GM18520 (cell line): ENCODE measurements at regions not wholly inside any gene's neighbourhood (a gene's known extent, or its start where the extent isn't known, plus 50 kb on each side); places are given as distances from the start of the nearest gene placed in this dataset.

ENCODE experiments used
- ATAC-seq: cut with Tn5 transposase; IDR thresholded peaks from one replicate; pipeline ENCODE4 v1.9.1; 2021; ENCODE audit not compliant: unreplicated experiment

DNA sequence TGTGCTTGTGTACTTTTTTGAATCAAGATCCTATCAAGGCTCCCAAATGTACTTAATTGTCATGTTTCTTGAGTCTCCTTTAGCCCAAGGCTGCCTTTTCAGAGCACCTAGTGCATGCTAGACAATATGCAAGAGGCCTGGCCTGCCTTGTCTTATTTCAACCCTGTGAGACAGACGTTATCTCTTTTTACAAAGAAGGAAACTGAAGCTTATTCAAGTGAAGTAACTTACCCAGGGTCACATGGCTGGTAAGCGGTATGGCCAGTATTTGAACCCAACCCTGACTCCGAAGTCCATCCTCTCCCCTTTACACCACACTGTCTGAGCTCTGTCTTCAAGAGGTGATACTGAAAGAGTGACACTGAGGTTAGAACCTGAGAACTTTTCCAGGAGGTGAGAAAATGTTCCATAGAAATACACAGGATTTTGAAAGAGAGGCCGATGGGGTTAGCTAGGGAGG, 505.1 kb downstream of the FOXO1 start:
- no peak for ATAC-seq

- no peak for ATAC-seq
These were observed 504.5 kb downstream of the FOXO1 start for GRCh38 chr13:40161931-40162330.

GRCh38 chr13:40163066-40164000, 503.1 kb downstream of the FOXO1 start:
- ATAC-seq = no peak

GRCh38 chr13:40164133-40164532, 502.3 kb downstream of the FOXO1 start:
- ATAC-seq = no peak

DNA sequence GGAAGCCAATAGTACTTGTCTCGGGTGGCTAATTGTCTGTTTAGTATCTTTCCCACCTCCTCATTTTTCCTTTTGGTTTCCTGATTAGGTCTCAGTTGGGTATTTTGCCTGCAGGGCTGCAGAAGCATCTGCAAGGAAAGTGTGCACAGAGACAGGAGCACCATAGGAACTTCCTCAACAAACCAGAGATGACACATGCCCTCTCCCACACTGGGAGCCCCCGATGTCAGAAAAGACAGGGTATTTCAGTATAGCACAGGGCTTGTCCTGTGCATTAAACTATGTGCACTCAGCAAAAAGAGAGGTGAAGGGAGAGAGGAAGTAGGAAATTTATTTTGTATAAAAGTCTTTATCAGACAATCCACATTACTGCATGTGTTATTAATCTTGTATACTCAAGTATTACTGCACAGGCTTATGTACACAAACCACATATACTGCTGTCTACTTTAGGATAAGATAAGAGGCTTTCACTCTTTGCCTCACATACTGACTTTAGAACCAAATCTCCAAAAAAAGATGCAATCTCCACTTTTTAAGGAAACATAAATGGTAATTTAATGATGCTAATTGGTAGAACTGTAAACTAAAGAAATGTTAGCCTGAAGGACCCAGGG, 501.0 kb downstream of the FOXO1 start:
- no peak for ATAC-seq

DNA sequence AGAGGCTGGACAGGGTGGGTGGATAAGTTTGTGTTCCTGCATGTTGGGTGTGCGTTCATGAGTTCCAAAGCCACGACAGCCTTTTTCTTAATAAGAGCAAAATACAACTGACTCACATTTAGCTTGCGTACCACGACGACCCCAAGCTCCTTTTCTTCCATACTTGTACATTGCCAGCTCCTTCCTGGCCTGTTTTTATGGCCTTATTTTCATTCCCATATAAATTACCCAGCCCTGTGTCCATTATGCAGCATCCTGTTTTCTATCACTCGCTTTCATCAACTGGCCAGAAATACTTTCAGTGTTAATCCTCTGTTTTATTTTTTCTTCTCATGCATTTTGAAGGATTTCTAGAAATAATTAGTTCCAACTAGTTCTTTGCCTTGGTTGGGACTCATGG, 499.1 kb downstream of the FOXO1 start:
- no peak for ATAC-seq

DNA sequence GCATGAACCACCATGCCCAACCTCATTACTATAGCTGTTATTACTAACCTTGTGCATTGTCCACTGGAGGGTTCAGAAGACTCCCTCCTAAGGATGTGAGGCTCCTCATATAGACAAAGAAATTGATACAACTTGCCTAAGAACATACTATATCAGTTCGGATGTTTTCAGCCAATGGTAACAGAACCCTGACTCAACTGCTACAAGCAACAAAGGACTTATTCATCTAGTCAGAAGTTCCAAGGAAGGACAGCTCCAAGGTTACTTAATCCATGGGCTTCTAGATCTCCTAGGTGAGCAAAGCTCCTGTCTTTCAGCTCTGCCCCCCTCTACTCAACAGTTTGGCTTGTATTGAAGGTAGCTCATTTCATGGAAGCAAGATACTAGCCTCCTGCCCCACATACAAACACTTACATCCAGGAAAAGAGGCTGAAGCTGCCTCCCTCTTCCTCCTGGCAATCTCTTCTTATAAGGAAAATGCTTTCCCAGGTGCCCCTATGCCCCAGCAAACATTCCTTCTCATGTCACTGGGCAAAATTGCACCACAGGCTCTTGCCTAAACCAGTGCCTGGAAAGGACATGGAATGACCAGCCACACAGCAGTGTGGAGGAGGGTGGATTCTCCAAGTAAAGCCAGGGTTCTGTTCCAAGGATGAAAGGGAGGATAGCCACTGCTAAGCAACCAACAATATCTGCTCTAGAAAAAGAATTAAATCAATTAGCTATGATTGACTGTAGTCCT, 497.8 kb downstream of the FOXO1 start:
- ATAC-seq = no peak

GRCh38 chr13:40169476-40169875, 497.0 kb downstream of the FOXO1 start:
- no peak for ATAC-seq

GRCh38 chr13:40170091-40170490, 496.4 kb downstream of the FOXO1 start:
- no peak for ATAC-seq

- ATAC-seq = no peak
These were observed 495.5 kb downstream of the FOXO1 start for GRCh38 chr13:40170982-40171381.

DNA sequence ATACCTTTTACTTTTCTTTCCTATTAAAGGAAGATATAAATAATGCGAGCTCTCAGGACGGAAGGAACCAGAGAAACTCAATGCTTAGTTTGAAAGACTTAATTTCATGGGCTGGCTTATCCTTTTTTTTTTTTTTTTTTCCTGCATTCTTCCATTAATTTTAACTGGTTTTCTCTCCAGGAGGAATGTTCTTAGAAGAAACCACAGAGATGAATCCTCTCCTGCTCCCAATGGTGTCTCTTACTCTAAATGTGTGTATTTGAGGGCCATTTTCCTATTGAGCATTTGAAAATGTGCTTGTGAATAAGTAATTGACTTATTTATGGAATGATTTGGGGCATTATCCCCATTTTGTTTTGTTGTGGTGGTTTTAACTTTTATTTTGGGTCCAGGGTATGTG, 494.9 kb downstream of the FOXO1 start:
- ATAC-seq = no peak

- ATAC-seq = no peak
These were observed 494.3 kb downstream of the FOXO1 start for GRCh38 chr13:40172149-40172591.

DNA sequence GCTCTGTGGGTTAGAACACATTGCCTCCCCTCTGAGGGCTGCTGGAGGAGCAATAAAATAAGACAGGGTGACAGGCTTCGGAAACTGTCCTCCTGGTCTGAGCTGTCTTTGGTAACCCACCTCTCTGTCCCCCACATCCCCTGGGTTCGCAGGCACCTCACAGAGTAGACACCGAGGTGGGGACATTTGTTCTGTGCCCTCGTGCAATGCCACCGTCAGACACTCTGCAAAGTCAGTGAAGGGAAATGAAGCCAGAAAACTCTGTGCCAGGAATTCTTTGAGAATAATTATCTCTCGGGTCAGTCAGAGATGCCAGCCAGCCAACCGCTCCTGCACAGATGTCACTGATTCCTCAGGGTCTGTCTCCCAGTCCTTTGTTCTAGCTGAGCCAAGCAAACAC, 493.6 kb downstream of the FOXO1 start:
- ATAC-seq = no peak

- ATAC-seq = no peak
These were observed 490.8 kb downstream of the FOXO1 start for GRCh38 chr13:40175639-40176038.

- ATAC-seq = no peak
These were observed 490.2 kb downstream of the FOXO1 start for GRCh38 chr13:40176242-40176641.

DNA sequence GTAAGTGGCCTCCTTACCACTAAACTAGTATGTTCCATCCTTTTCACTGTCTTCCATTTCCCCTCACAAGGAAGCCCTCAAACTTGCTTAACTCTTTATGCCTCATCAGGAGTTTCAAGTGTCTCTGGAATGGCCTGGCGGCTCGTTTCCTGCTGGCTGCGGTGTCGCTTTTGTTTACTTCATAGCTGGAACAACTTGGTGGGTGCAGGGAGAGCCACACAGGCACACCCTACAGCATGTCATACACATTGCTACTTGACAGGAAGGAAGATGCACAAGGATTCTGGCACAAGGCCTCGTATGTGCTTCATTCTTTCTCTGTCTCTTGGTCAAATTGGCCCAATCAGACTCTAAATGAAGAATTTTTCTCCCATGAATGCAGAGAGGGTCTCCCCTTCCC, 488.3 kb downstream of the FOXO1 start:
- no peak for ATAC-seq

DNA sequence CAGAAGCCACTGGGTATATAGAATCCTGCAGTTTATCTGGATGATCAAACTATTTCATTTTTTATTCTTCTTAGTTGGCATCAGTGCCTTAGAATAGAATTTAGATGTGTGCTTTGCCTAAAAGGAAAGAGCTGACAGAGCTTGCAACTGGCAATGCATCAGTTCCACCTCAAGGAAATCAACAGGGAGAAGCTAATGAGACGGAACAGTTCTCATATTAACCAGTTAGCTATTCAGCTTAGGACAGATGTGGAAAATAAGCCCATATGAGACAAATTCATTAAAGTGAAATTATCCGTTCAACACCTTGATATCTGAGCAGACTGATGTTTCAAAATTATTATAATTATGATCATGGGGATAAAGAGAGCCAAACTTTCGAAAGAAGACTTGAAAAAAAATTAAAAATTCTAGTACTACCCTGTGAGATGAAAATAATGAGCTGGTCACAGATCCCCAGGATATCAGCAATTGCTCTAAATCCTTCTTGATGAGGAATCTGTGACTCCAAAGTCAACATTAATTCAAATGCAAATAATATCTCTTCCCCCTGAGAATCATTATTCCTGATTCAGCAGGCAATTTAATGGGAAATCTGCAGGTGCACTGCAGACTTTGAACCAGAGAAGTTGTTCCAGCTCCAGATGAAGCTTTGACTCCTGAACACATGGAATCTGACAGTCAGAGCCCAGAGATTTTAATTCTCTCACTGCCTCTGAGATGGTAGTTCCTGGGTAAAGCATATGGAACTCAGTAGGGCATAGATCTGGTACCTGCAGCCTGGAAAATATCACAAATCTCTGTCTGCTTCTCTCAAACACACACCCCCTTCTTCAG, 486.8 kb downstream of the FOXO1 start:
- ATAC-seq = no peak

DNA sequence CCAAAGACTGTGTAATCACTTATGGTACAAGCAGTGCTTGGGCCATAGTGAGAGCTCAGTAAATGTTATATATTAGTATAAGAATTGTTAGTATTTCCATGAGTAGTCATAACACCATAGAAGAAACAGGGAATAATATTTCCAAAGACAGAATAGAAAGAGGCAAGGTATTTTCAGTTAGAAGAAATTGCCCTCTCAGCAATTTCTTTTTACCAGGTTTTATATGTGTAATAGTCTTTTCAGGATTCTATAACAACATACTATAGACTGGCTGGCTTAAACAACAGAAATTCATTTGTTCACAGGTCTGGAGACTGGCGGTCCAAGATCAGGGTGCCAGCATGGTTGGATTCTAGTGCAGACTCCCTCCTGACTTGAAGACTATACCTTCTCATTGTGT, 485.7 kb downstream of the FOXO1 start:
- ATAC-seq = no peak

DNA sequence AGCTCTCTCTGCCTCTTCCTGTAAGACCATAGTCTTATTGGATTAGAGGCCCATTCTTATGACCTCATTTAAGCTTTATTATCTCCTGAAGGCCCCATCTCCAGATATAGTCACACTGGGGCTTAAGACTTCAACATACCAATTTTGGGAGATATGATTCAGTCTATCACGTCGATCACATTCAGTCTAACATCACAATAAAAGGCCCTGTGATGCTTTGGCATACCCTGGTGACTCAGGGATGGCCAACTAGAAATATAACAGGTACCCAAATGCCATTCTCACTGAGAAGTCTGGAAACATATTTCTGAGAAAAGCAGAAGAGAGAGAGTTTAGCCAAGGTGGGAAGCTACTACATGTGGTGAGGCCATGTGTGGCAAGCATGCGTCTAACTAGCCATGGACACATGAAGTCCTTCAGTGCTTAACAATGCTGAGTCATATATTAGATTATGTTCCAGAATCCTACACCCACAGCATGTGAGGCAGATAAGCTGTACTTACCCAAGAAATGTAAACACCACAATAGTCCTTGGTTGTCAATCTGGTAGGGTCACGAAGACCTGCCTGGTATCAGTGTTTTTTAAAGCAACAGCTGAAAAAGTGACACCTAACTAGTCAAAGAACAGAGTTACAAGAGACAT, 485.1 kb downstream of the FOXO1 start:
- no peak for ATAC-seq

- no peak for ATAC-seq
These were observed 483.9 kb downstream of the FOXO1 start for GRCh38 chr13:40182591-40182990.
